ENCODE measurements at regions not wholly inside any gene's neighbourhood (a gene's known extent, or its start where the extent isn't known, plus 50 kb on each side); places are given as distances from the start of the nearest gene placed in this dataset.

DNA sequence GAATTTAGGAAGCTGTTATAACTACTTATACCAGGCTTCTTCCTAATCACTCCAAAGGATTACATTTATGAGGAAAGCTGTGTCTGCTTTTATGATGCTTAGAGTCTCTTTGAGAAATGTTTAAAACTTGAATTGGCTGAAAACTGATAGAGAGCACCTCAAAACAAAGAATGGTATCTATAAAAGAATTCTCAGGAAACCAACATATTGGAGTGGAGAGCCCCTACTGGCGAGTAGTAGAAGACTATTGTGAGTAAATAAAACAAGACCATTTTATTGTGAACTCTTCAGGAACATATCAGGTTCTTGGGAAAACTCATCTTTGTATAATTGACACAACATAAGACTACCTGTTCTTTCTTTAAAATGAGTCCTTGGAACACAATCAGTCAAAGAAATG, 578.6 kb downstream of the RERGL start:
- TF ChIP-seq RAD21 (conservative IDR thresholded peaks at IDR 0.05) (no peak), EP300 (conservative IDR thresholded peaks at IDR 0.05; ENCODE audit: poor library complexity, severe bottlenecking) (no peak), POLR2AphosphoS5 (IDR thresholded peaks at IDR 0.05) (no peak), EZH2 (IDR thresholded peaks at IDR 0.05; ENCODE audit: borderline replicate concordance, insufficient read depth, low read length, poor library complexity, severe bottlenecking) (no peak), TAF1 (IDR thresholded peaks at IDR 0.05; ENCODE audit: low read depth) (no peak), MXI1 (conservative IDR thresholded peaks at IDR 0.05; ENCODE audit: poor library complexity, severe bottlenecking) (no peak), SMC3 (conservative IDR thresholded peaks at IDR 0.05; ENCODE audit: poor library complexity) (no peak)
- TF ChIP-seq, protein P1, sequence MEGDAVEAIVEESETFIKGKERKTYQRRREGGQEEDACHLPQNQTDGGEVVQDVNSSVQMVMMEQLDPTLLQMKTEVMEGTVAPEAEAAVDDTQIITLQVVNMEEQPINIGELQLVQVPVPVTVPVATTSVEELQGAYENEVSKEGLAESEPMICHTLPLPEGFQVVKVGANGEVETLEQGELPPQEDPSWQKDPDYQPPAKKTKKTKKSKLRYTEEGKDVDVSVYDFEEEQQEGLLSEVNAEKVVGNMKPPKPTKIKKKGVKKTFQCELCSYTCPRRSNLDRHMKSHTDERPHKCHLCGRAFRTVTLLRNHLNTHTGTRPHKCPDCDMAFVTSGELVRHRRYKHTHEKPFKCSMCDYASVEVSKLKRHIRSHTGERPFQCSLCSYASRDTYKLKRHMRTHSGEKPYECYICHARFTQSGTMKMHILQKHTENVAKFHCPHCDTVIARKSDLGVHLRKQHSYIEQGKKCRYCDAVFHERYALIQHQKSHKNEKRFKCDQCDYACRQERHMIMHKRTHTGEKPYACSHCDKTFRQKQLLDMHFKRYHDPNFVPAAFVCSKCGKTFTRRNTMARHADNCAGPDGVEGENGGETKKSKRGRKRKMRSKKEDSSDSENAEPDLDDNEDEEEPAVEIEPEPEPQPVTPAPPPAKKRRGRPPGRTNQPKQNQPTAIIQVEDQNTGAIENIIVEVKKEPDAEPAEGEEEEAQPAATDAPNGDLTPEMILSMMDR (IDR thresholded peaks at IDR 0.05; ENCODE audit: poor library complexity, severe bottlenecking) = no peak
- TF ChIP-seq, protein P2, sequence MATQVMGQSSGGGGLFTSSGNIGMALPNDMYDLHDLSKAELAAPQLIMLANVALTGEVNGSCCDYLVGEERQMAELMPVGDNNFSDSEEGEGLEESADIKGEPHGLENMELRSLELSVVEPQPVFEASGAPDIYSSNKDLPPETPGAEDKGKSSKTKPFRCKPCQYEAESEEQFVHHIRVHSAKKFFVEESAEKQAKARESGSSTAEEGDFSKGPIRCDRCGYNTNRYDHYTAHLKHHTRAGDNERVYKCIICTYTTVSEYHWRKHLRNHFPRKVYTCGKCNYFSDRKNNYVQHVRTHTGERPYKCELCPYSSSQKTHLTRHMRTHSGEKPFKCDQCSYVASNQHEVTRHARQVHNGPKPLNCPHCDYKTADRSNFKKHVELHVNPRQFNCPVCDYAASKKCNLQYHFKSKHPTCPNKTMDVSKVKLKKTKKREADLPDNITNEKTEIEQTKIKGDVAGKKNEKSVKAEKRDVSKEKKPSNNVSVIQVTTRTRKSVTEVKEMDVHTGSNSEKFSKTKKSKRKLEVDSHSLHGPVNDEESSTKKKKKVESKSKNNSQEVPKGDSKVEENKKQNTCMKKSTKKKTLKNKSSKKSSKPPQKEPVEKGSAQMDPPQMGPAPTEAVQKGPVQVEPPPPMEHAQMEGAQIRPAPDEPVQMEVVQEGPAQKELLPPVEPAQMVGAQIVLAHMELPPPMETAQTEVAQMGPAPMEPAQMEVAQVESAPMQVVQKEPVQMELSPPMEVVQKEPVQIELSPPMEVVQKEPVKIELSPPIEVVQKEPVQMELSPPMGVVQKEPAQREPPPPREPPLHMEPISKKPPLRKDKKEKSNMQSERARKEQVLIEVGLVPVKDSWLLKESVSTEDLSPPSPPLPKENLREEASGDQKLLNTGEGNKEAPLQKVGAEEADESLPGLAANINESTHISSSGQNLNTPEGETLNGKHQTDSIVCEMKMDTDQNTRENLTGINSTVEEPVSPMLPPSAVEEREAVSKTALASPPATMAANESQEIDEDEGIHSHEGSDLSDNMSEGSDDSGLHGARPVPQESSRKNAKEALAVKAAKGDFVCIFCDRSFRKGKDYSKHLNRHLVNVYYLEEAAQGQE (IDR thresholded peaks at IDR 0.05; ENCODE audit: borderline replicate concordance) = no peak

Measured in neural cell (in vitro differentiated cells).